Activated CD4-positive, CD25-positive, alpha-beta regulatory T cell (primary cell): ENCODE measurements at regions not wholly inside any gene's neighbourhood (a gene's known extent, or its start where the extent isn't known, plus 50 kb on each side); places are given as distances from the start of the nearest gene placed in this dataset.

Experiments used
- DNase-seq, 4 experiments: peaks; one replicate each; lab custom pipeline; 2025; lab: John Stamatoyannopoulos, UW

GRCh38 chr10:29117781-29118180 is 171.1 kb upstream of the LYZL1 start:
- no peak for DNase-seq

DNA sequence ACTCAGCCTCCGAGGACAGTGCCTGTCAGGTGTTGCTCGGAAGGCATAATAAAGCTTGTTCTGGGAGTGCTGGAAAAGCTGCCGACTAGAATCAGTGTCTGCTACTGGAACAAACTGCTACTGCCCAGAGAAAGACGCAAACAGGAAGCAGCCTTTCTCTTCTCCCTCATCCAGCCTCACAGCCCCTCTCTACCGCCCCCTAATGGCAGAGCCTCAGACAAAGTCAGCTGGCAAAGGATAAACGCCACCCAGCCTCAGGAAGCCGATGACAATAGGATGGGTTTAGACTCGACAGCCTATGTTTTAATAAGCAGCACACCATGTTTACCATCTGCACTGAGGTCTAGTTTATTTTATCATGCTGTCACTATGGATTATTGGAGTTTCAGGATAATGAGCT is 169.5 kb upstream of the LYZL1 start:
- no peak for DNase-seq

DNA sequence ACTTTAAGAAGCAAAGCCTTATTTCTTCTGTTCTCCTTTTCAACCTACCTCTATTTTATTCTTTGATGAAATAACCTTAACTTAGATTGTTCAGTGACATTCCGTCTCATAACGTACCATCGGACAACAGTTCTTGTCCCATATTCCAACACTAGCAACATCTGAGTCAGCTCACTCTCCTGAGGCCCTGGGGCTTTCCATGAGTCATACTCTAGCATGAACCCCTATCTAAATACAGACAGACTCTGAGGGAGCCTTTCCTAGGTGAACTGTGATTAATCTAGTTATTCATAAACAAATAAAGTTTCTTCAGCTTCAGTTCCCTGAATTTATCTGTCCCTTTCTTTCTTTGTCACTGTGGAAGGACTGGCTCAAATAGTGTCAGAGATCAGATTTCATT is 168.7 kb upstream of the LYZL1 start:
- no peak for DNase-seq

DNA sequence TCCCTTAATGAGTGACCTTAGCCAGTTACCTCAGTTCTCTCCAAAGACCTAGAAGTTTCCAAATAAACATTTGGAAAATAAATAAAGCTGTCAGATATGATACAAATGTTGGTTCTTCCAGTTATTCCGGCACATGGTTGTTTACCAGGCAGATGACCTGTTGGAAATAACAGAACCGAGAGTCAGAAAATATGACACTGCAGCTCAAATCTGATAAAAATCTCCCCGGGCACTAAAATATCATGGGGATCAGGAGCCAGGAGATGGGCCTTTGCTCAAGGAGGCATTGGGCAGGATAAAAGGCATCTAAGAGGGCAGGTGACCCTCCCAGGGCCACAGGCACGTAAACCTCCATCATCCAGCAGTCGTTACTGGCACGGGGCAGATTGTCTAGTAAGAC is 164.0 kb upstream of the LYZL1 start:
- no peak for DNase-seq

DNA sequence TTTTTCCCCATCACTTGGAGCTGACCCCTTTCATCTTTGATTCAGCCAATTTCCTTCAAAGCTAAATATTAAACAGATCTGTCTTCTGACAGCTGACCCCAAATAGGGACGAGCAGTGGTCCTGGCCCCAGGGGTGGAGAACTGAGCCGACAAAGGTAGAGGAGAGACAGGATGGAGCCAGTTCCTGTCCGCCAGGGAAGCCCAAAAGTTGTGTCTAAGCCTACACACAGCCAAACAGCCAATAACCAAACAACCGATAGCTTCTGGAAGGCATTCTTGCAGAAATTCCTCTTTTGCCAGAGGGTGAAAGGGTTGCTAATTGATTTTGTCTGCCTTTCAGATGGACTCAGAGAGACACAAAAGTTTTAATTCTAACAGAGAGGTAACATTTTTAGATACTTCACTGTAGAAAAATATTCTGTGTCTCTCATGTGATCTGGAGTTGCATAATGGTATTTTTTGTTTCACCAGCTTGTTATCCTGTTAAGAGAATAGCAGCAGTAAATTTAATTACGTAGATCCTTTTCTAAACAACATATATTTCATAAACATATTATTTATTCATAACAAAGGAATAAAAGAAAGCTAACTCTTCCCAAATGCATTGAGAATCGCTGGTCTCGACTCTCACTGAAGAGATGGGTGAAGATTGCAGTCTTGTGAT is 161.7 kb upstream of the LYZL1 start:
- no peak for DNase-seq

- no peak for DNase-seq
Measured at GRCh38 chr10:29127731-29128130, 161.1 kb upstream of the LYZL1 start.

- no peak for DNase-seq
Measured at GRCh38 chr10:29130190-29130673, 158.6 kb upstream of the LYZL1 start.

- DNase-seq = no peak
Measured at GRCh38 chr10:29131952-29132547, 156.8 kb upstream of the LYZL1 start.

DNA sequence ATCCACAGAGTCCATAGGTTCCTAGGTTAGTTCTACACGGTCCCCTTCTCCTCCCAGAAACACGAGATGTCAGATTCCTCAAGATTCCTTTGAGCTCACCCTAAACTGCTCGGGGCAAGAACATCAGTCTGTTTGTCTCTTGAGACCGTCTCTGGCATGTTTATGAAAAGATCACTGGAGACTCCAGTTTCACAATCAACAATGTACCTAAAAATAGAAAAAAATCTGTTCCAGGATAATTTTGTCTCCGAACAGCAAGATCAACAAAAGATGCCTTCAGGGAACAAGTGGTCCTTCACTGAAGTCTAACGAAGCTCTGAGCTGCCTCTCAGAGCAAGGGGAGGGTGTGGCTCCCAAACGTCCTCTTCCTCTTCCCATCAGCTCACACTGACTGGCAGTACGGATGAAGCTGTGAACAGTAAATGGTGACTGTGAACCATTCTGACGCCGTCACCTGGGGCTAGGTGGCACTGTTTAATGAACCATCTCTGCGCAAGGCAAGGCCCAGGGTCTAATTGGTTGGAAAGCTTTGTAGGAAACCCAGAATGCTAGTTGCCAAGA is 156.2 kb upstream of the LYZL1 start:
- no peak for DNase-seq

DNA sequence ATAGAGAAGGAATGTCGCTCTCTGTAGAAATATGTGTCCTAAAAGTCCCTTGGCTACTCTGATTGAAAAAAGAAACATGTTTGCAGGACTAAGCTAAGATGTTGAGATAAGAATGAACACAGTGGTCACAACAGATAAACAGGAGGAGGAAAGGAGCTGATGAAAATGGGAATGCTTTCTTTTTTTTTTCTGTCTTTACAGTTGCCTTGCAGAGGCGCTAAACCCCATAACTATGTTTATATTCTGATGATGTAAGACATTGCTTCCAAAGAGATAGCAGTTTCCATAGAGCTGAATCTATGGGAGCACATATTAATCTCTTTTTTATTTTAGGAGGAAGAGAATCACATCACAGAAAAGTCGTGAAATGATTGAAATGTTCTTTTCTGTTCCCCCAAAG is 153.5 kb upstream of the LYZL1 start:
- DNase-seq = no peak

DNA sequence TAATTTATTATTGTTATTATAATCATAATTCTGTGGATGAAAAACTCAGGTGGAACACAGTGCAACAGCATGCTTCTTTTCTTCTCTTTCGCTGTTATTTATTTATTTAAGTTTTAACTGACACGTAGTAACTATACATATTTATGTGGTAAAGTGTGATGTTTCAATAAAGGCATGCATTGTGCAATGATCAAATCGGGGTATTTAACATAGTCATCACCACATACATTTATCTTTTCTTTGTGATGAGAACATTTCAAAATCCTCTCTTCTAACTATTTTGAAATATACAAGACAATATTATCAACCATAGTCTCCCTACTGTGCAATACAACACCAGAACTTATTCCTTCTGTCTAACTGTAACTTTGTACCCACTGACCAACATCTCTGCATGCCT is 152.5 kb upstream of the LYZL1 start:
- DNase-seq = no peak

DNA sequence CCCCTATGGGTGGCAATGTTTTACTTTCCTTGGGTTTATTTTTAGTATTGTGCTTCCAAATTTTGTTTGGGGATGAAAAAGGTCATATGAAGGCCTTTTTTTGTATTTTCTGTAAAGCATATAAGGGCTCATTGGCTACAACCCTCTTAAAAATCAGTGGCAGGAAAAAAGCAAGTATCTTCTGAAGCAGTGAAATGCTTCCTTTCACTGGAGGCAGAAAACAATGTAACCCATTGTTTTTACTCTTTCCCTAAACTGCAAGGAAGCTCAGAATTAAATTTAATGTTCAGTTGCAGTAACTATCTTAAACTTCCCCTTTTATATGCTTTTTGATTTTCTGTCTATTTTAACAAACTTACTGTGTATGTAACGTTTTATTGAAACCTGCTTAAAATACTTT is 148.7 kb upstream of the LYZL1 start:
- DNase-seq = no peak

DNA sequence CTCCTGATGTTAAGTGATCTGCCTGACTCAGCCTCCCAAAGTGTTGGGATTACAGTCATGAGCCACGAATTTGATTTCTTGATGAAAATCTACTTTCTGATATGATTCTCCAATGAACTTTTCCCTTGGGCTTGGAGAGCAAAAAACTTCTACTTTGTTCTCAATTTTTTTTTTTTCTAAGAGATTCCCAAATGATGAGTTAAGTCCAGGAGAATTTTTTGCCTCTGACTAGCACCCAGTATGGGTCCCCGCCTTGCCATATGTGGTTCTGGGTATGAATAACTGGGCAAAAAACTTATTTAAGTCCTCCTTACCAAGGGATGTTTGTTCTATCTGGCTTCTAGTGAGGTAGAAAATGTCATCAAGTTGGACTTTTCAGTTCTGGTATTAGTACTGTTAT is 147.9 kb upstream of the LYZL1 start:
- no peak for DNase-seq

DNA sequence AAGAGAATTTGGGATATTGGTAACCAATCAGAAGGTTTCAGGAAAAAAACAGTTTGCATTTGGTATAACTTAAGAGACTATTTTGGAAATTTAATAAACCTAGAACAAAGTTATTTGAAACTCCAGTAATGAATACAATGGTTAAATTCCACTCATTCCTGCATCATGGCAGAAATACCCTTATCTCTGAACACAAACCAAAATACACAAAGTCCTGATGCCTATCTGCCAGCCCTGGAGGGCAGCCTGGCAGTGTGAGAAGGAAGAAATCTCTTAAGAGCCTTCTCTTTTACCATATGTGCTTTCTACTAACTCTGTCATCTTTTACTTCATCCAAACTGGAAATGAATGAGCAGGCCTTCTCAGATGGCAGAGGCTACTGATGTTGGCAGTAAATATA is 147.1 kb upstream of the LYZL1 start:
- no peak for DNase-seq

DNA sequence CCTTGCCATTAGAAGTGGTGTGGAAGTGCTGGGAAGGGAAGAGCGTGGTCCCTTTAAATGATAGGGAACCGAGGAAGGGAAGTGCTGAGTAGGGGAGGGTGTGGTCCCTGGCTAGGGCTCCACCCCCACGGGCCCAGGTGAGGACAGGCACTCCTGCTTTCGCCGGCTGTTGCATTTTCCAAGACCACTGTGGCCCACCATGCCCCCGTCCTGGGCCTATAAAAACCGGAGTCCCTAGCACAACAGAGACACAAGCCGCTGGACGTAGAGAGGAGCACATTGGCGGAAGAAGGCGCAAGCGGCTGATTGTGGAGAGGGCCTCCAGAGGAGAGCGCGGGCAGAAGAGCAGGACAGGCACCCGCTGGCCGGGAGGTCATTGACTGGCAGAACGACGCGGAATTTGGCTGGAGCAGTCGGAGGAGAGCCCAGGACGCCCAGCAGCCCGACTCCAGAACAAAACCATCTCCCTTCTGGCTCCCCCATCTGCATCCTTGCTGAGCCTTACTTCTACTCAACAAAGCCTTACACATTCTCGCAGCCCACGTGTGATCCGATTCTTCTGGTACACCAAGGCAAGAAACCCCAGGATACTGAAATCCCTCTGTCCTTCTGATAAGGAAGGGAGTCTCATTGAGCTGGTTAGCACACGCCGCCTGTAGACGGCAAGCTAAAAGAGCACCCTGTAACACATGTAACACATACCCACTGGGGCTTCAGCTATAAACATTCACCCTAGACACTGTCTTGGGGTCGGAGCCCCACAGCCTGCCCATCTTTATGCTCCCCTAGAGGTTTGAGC is 146.2 kb upstream of the LYZL1 start:
- no peak for DNase-seq

- no peak for DNase-seq
Measured at GRCh38 chr10:29144126-29144525, 144.7 kb upstream of the LYZL1 start.

DNA sequence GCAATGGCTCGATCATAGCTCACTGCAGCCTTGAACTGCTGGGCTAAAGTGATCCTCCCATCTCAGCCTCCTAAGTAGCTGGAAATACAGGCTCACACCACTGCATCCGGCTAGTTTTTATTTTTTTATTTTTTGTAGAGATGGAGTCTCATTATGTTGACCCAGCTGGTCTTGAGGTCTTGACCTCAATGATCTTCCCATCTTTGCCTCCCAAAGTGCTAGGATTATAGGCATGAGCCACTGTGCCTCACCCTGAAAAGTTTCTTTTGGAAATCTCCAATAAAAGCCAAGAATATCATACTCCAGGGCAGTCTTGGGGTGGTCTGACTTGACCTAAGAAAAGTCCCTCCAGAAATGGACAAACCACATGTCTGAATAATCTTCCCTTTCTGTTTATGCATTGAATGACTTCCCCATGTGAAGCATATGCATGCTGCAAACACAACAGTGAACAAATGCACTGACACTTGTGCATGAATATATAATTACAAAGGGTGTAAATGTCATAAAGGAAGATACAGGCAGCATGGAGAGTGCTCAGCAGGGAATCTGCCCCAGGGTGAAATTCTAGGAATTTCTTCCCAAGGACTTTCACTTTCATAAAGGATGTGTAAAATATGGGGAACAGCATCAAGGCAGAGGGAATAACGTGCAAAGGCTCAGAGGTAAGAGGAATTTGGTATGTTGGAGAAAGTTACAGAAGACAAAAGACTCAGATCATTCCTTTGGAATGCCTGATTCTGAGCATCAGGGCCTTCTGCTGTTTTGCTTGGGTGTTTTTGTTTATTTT is 142.4 kb upstream of the LYZL1 start:
- DNase-seq = no peak

DNA sequence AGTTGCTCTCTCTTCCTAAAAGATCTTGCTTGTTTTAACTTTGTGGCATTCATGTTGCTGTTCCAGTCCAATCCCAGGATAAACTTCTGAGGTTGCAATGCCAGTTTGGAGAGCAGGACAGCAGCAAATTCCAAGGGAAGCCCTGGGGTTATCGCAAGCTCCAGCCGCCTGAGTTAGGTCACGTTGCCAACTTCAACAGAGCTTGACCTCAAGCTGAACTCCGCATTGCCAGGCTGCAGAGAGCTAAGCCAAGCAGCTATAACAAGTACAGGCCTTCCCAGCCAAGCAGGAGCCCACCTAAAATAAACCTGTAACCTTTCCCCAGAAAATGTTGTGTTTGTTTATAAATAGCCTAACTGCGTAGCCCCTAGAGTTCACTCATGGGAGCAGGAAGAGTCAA is 138.9 kb upstream of the LYZL1 start:
- no peak for DNase-seq

DNA sequence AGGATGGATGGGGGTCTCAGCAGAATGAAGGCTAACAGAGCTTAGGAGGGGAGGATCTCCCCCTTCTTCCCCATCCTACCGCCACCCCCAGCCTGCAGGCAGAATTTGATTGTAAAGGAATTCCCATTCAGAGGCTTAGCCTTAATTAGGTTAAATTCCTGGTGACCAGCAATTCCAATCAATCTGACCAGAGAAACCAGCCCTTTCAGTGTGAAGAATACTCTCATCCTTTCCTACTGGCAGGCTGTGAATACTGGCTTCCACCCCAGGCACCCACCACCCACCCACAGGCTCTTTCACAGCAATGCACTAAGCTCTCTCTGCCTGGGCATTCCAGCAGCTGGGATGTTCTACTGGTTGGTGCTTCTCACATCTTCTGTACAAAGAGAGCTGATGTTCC is 137.9 kb upstream of the LYZL1 start:
- DNase-seq = no peak

GRCh38 chr10:29157321-29157720 is 131.5 kb upstream of the LYZL1 start:
- DNase-seq = no peak

DNA sequence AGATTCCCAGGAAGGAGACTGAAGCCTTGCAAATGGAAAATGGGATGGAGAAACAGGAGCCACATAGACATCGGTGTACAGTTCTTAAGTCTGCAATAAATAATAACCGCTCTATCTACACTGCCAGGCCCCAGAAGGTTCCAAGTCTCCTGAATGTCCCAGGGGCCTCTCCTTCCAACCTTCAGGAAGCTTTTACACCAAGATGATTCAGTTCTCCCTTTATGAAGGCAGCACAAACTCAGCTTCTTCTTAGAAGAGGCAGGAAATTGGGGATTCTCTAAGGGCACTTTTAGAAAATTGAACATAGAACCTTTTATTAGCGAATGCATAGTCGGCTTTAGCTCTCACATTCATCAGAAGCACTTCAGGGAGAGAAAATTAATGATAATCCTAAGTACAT is 130.8 kb upstream of the LYZL1 start:
- DNase-seq = no peak

DNA sequence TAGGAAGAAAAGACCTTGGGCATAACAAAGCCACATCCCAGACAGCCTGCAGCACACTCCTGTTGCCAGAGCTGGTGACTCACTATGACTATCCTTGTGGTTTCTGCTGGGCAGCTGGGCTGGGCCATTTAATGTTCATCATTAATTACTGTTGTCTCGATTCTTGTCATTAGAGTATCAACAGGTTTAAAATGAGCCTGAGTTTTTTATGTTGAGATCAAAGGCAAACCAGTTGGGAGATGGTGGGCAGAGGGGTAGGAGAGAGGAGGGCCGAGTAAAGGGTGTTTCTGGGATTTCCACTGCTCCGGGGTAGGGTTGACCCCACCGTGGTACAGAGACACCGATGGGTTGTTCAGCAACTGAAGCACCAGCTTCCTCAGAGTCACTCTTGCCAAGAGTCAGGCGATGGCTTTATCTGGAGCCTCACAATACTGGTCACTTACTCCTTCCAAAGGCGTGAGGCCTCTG is 128.7 kb upstream of the LYZL1 start:
- DNase-seq = no peak
